ENCODE measurements at regions not wholly inside any gene's neighbourhood (a gene's known extent, or its start where the extent isn't known, plus 50 kb on each side); places are given as distances from the start of the nearest gene placed in this dataset.

- TF ChIP-seq CTCF (conservative IDR thresholded peaks at IDR 0.05) (no peak), ZFX (IDR thresholded peaks at IDR 0.05) (no peak)
Measured at GRCh38 chr5:8114597-8115266, 245.8 kb downstream of the MTRR start.

All from C4-2B (cell line).